Progenitor cell of endocrine pancreas (in vitro differentiated cells): ENCODE measurements at regions not wholly inside any gene's neighbourhood (a gene's known extent, or its start where the extent isn't known, plus 50 kb on each side); places are given as distances from the start of the nearest gene placed in this dataset.
A peak's percentile ranks its signal among the peaks of the same experiment; 100 is the strongest.

ENCODE experiments used
- DNase-seq: peaks from one replicate; pipeline ENCODE4 v3.0.0; 2021; ENCODE audit warnings: low spot score; ENCODE audit not compliant: unreplicated experiment
- H3K27ac Mint-ChIP-seq: 2 replicates; pipeline ENCODE4 v1.8.0; 2021; ENCODE audit warnings: mild to moderate bottlenecking, moderate library complexity, mixed read lengths
- H3K27me3 Mint-ChIP-seq: 2 replicates; pipeline ENCODE4 v1.8.0; 2021; ENCODE audit warnings: mixed read lengths
- H3K36me3 Mint-ChIP-seq: 2 replicates; pipeline ENCODE4 v1.8.0; 2022; ENCODE audit warnings: mixed read lengths; ENCODE audit not compliant: insufficient read depth
- H3K4me1 Mint-ChIP-seq: 2 replicates; pipeline ENCODE4 v1.8.0; 2021; ENCODE audit warnings: low read depth, mixed read lengths
- H3K4me3 Mint-ChIP-seq: 2 replicates; pipeline ENCODE4 v1.8.0; 2021; ENCODE audit warnings: low read depth, mild to moderate bottlenecking, moderate library complexity, mixed read lengths
- H3K9me3 Mint-ChIP-seq: 2 replicates; pipeline ENCODE4 v1.8.0; 2021; ENCODE audit warnings: low read depth, mixed read lengths
- CTCF ChIP-seq: fragments of 200-600 bp; sonication (generic); IDR thresholded peaks from one replicate; pipeline ENCODE4 v1.5.0; 2021; ENCODE audit warnings: antibody characterized with exemption, mild to moderate bottlenecking; ENCODE audit not compliant: unreplicated experiment

DNA sequence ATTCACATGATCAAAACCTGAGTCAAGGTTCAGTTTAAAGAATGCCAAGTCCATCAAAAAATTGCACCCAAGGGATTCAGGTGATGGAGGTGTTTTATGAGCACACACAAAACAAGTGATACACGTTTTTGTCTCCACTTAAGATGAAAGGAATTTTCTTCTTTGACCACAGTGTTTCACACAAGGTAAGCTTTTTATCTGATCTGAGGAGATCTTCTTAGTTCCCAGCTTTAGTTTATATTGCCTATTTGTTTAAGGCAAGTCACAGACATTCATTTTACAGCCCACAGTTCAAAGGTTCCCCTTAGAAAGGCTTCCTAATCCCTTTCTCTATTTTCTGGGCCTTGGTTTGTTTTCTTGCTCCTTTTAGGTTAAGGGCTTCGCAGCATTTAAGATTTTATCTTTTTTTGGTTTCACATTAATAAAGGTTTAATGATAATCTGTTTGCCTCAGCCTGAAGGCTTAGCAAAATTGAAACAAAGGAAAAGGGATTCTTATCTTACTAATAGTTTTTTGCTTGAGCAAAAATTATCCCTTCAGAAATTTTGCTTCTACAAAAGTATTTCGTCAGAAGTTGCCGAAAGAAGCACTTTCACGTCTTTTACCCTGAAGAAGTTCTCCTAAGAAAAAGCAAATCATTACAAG is 420.5 kb upstream of the NAALADL2 start:
- Mint-ChIP-seq H3K4me1 (peaks cover 20% of the 10 kb centered on the region), H3K27ac (no peak overlapping the region), H3K9me3 (no peaks in the 10 kb centered on the region), H3K36me3 (no peaks in the 10 kb centered on the region), H3K27me3 (peaks cover 17% of the 10 kb centered on the region), H3K4me3 (no peak overlapping the region)
- no peak for DNase-seq
- no peak for TF ChIP-seq CTCF

DNA sequence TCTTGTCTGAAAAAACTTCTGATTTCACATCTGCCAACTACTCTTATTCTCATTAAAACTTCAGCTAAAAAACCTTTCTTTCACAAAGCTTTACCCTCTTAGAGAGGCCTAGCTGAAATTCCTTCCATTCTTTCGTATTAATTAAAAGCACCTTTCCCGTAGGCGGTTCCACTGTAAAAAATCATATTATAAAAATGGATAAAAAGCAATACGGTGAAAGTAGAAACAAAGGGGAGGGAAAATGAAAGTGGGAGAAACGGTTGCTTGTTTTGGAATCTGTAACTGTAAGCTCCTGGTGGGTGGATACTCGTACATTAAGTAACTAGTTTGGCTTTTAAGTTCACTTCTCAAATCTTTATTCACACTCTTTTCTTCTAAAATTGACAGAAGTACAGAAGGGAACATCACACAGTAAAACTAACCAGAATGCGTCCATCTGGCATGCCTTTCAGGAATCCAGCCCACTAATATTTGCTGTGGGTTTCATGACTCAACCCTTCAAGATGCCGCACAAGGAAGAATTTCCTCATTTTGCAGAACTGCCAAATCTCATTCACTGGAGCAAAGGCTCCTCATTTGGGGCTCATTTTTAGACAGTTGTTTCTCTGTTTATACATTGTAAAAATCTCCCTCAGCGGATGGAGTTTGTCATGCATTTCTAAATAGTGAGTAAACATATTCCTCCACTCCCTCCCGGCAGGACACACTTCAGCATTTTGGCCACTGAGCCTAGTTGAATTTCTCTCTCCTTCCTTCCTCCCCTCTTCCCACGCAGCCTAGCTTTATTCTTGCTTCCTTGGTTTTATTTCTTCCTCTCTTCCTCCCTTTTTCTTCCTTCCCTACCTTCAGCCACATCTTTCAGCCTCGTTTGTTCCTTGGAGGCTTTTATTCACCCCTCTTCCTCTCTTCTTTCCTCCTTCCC is 419.5 kb upstream of the NAALADL2 start:
- no peak for TF ChIP-seq CTCF
- no peak for DNase-seq
- H3K27me3 Mint-ChIP-seq: peaks cover 14% of the 10 kb centered on the region
- peak overlapping the region; percentile 81 for H3K4me3 Mint-ChIP-seq
- H3K4me1 Mint-ChIP-seq: peaks cover 20% of the 10 kb centered on the region
- no peaks in the 10 kb centered on the region for H3K36me3 Mint-ChIP-seq
- no peaks in the 10 kb centered on the region for H3K9me3 Mint-ChIP-seq
- peak overlapping the region; percentile 67 for H3K27ac Mint-ChIP-seq

DNA sequence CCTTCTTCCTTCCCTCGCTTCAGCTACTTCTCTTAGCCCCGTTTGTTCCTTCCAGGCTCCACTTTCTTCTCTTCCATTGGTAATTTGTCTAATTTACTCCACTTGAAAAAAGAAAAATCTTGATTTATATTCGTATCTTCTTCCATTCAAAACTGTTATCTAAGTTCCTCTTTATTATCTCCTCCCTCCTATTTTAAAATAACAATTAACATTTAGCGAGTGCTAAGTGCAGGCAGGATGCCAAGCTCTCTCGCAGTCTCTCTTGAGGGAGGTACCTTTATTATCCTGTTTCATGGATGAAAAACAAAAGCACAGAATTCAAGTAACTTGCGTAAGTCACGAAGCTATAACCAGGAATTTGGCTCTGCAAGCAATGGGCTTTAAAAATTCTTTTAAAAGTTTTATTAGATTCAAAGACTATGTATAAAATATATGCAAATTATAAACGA is 418.9 kb upstream of the NAALADL2 start:
- Mint-ChIP-seq H3K9me3 (no peaks in the 10 kb centered on the region), H3K4me1 (peaks cover 20% of the 10 kb centered on the region), H3K4me3 (peak overlapping the region; percentile 81), H3K27me3 (peaks cover 14% of the 10 kb centered on the region), H3K27ac (no peak overlapping the region), H3K36me3 (no peaks in the 10 kb centered on the region)
- TF ChIP-seq CTCF: no peak
- no peak for DNase-seq

DNA sequence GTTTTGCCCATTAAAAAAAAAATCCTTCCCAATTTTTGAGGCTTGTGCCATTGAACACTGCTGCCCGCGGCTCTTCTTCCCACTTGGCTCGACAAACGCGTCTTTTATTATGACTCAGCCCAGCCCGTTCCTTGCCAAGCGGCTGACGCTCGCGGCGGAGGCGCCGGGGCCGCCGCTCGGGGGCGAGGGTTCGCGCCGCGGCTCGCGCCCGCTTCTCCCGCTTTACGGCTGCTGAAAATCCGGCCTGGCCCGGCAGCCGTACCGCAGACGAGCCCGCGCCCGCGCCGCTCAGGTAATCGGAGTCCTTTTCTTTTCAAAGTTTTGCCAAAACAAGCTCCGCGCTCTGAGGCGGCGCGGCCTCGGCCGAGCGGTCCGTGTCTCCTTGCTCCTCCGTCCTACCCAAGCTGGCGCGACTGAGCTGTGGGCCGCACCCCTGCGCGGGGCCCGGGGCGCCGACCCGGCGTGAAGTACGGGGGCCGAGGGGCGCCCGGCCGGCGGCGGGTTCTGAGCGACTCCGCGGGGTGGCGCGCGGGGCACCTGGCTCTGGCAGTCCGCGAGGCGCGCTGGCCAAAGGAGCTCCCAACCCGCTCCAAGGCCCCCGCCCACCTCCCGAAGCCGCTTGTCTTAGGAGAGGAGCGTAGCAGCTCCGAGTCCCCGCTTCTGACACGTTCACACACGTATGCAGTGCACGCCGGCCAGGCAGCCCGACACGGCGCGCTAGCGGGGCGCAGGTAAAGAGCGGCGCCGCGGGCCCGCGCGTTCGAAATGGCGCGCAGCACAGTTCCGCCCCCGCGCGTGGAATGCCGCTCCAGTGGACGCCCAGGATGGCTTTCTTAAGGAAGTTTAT is 418.2 kb upstream of the NAALADL2 start:
- H3K36me3 Mint-ChIP-seq: no peaks in the 10 kb centered on the region
- DNase-seq: peak; percentile 84
- no peaks in the 10 kb centered on the region for H3K9me3 Mint-ChIP-seq
- peaks cover 20% of the 10 kb centered on the region for H3K4me1 Mint-ChIP-seq
- H3K27ac Mint-ChIP-seq: peak overlapping the region; percentile 98
- peak; percentile 44 for TF ChIP-seq CTCF
- H3K4me3 Mint-ChIP-seq: peak overlapping the region; percentile 81
- H3K27me3 Mint-ChIP-seq: peaks cover 14% of the 10 kb centered on the region
